Neural crest cell (in vitro differentiated cells): ENCODE measurements at regions not wholly inside any gene's neighbourhood (a gene's known extent, or its start where the extent isn't known, plus 50 kb on each side); places are given as distances from the start of the nearest gene placed in this dataset.

Source experiments
- DNase-seq: peaks from one replicate; pipeline ENCODE4 v3.0.0; 2021; ENCODE audit warnings: low read depth, mixed read lengths, low spot score
- H3K27ac Mint-ChIP-seq: one replicate; pipeline ENCODE4 v1.8.0; 2021; ENCODE audit warnings: mild to moderate bottlenecking, mixed read lengths; ENCODE audit not compliant: unreplicated experiment
- H3K27me3 Mint-ChIP-seq: 2 replicates; pipeline ENCODE4 v1.8.0; 2021; ENCODE audit warnings: low read depth, mild to moderate bottlenecking, mixed read lengths
- H3K36me3 Mint-ChIP-seq: 2 replicates; pipeline ENCODE4 v1.8.0; 2021; ENCODE audit warnings: low read depth, mild to moderate bottlenecking, mixed read lengths
- H3K4me1 Mint-ChIP-seq: 2 replicates; pipeline ENCODE4 v1.8.0; 2021; ENCODE audit warnings: mixed read lengths
- H3K4me3 Mint-ChIP-seq: one replicate; pipeline ENCODE4 v1.8.0; 2021; ENCODE audit warnings: mild to moderate bottlenecking, mixed read lengths
- H3K9me3 Mint-ChIP-seq: 2 replicates; pipeline ENCODE4 v1.8.0; 2021; ENCODE audit warnings: mixed read lengths
- CTCF ChIP-seq: fragments of 200-600 bp; sonication (generic); conservative IDR thresholded peaks from 2 replicates; pipeline ENCODE4 v1.5.0; 2021; ENCODE audit warnings: antibody characterized with exemption, mild to moderate bottlenecking

GRCh38 chr1:193553564-193553963 lies 367.2 kb upstream of the B3GALT2 start:
- no peak for DNase-seq

GRCh38 chr1:193552274-193552673 lies 365.9 kb upstream of the B3GALT2 start:
- H3K27ac Mint-ChIP-seq = no peak overlapping the region
- TF ChIP-seq CTCF = no peak
- peaks cover 6% of the 10 kb centered on the region for H3K4me1 Mint-ChIP-seq
- no peak overlapping the region for H3K4me3 Mint-ChIP-seq
- H3K27me3 Mint-ChIP-seq = no peaks in the 10 kb centered on the region
- no peaks in the 10 kb centered on the region for H3K36me3 Mint-ChIP-seq
- no peaks in the 10 kb centered on the region for H3K9me3 Mint-ChIP-seq
- no peak for DNase-seq

More at GRCh38 chr1:193553564-193553963, 367.2 kb upstream of the B3GALT2 start:
- H3K4me1 Mint-ChIP-seq = peaks cover 5% of the 10 kb centered on the region
- no peak for TF ChIP-seq CTCF
- H3K27ac Mint-ChIP-seq = no peak overlapping the region
- H3K27me3 Mint-ChIP-seq = no peaks in the 10 kb centered on the region
- H3K4me3 Mint-ChIP-seq = no peak overlapping the region
- H3K9me3 Mint-ChIP-seq = no peaks in the 10 kb centered on the region
- H3K36me3 Mint-ChIP-seq = no peaks in the 10 kb centered on the region

GRCh38 chr1:193549081-193549480 lies 362.7 kb upstream of the B3GALT2 start:
- Mint-ChIP-seq H3K4me1 (peaks cover 6% of the 10 kb centered on the region), H3K27me3 (no peaks in the 10 kb centered on the region), H3K27ac (no peak overlapping the region), H3K9me3 (no peaks in the 10 kb centered on the region), H3K36me3 (no peaks in the 10 kb centered on the region), H3K4me3 (no peak overlapping the region)
- no peak for TF ChIP-seq CTCF
- no peak for DNase-seq

- H3K4me3 Mint-ChIP-seq = no peak overlapping the region
- no peak overlapping the region for H3K27ac Mint-ChIP-seq
- H3K27me3 Mint-ChIP-seq = no peaks in the 10 kb centered on the region
- no peaks in the 10 kb centered on the region for H3K36me3 Mint-ChIP-seq
- H3K9me3 Mint-ChIP-seq = no peaks in the 10 kb centered on the region
- TF ChIP-seq CTCF = no peak
- DNase-seq = no peak
- peaks cover 6% of the 10 kb centered on the region for H3K4me1 Mint-ChIP-seq
Measured at GRCh38 chr1:193545171-193545570, 358.8 kb upstream of the B3GALT2 start.

GRCh38 chr1:193543259-193543658 lies 356.8 kb upstream of the B3GALT2 start:
- Mint-ChIP-seq H3K27me3 (no peaks in the 10 kb centered on the region), H3K4me1 (no peaks in the 10 kb centered on the region), H3K27ac (no peak overlapping the region), H3K9me3 (no peaks in the 10 kb centered on the region), H3K4me3 (no peak overlapping the region), H3K36me3 (no peaks in the 10 kb centered on the region)
- TF ChIP-seq CTCF = no peak
- no peak for DNase-seq

- no peaks in the 10 kb centered on the region for H3K4me1 Mint-ChIP-seq
- no peak for DNase-seq
- no peak overlapping the region for H3K27ac Mint-ChIP-seq
- no peaks in the 10 kb centered on the region for H3K9me3 Mint-ChIP-seq
- no peaks in the 10 kb centered on the region for H3K36me3 Mint-ChIP-seq
- no peak overlapping the region for H3K4me3 Mint-ChIP-seq
- no peak for TF ChIP-seq CTCF
- H3K27me3 Mint-ChIP-seq = no peaks in the 10 kb centered on the region
Measured at GRCh38 chr1:193542690-193543089, 356.3 kb upstream of the B3GALT2 start.
